Endothelial cell of umbilical vein (primary cell): ENCODE measurements at regions not wholly inside any gene's neighbourhood (a gene's known extent, or its start where the extent isn't known, plus 50 kb on each side); places are given as distances from the start of the nearest gene placed in this dataset.

Experiments used
- BruUV-seq: library from RNA; stranded (reverse); fragments of 400-500 nt; replicated peaks from 2 replicates; lab custom pipeline; 2021; lab: Mats Ljungman, UMichigan
- CTCF ChIA-PET: fragments of 300-600, 350-600 bp; sonication (Branson Sonifier 250); formaldehyde crosslinking; loops from one replicate; lab custom pipeline; 2021; ENCODE audit warnings: antibody characterized with exemption, inconsistent platforms; lab: Charles Lee
- POLR2A ChIA-PET: fragments of 300-600, 350-600 bp; sonication (Branson Sonifier 250); formaldehyde crosslinking; loops from one replicate; lab custom pipeline; 2021; ENCODE audit warnings: antibody characterized with exemption, inconsistent platforms; lab: Charles Lee
- DNase-seq: peaks from one replicate; pipeline ENCODE4 v3.0.0-alpha.2; 2011; ENCODE audit warnings: low read depth, low spot score
- FAIRE-seq: peaks from 2 replicates; lab custom pipeline; 2011; peaks lifted over from hg19 to GRCh38; lab: Jason Lieb, UNC
- H2AFZ ChIP-seq: 2 replicates; pipeline ENCODE4 v1.6.0; 2012; ENCODE audit warnings: low read depth, low read length, control low read depth, inconsistent platforms
- H3K27ac ChIP-seq: 2 replicates; pipeline ENCODE4 v1.5.1; 2011; ENCODE audit warnings: low read depth, mild to moderate bottlenecking, control low read depth, low read length, moderate library complexity; ENCODE audit not compliant: insufficient read depth
- H3K27me3 ChIP-seq, 2 experiments: 2 replicates each; pipeline versions ENCODE4 v1.6.0 to v1.6.1; 2011; ENCODE audit warnings: low read length in 2 of 2, mixed read lengths in 1 of 2; ENCODE audit not compliant: control insufficient read depth in 2 of 2, insufficient read depth in 2 of 2
- H3K36me3 ChIP-seq, 2 experiments: 2 replicates in 1 of 2; 3 replicates in 1 of 2; pipeline ENCODE4 v1.5.1; 2011; ENCODE audit warnings: low read length in 2 of 2, mild to moderate bottlenecking in 1 of 2, moderate library complexity in 1 of 2; ENCODE audit not compliant: control insufficient read depth in 2 of 2, insufficient read depth in 2 of 2; ENCODE audit errors: extremely low read depth in 1 of 2
- H3K4me1 ChIP-seq: 3 replicates; pipeline ENCODE4 v1.5.1; 2011; ENCODE audit warnings: mild to moderate bottlenecking, low read length; ENCODE audit not compliant: control insufficient read depth, insufficient read depth; ENCODE audit errors: extremely low read depth
- H3K4me2 ChIP-seq: 2 replicates; pipeline ENCODE4 v1.6.1; 2011; ENCODE audit warnings: low read length, control low read depth, mixed read lengths; ENCODE audit not compliant: insufficient read depth
- H3K4me3 ChIP-seq, 3 experiments: fragments of 200-600 bp in 1 of 3; sonication (generic), shearing (Covaris generic) in 1 of 3; replicated peaks in 1 of 3; 2 replicates each; pipeline ENCODE4 v1.5.1; 2011 to 2016; ENCODE audit warnings: control low read depth in 3 of 3, low read length in 3 of 3, mild to moderate bottlenecking in 2 of 3, inconsistent platforms in 1 of 3, low read depth in 1 of 3, moderate library complexity in 1 of 3; ENCODE audit not compliant: insufficient read depth in 1 of 3
- H3K79me2 ChIP-seq: 2 replicates; pipeline ENCODE4 v1.6.0; 2012; ENCODE audit warnings: low read length, inconsistent platforms; ENCODE audit not compliant: control insufficient read depth, insufficient read depth
- H3K9ac ChIP-seq: replicated peaks from 2 replicates; pipeline ENCODE3; 2011; ENCODE audit warnings: low read length, control low read depth; ENCODE audit not compliant: insufficient read depth; ENCODE audit errors: extremely low read depth
- H3K9me1 ChIP-seq: replicated peaks from 3 replicates; pipeline ENCODE4 v1.6.0; 2011; ENCODE audit warnings: mild to moderate bottlenecking, low read length; ENCODE audit not compliant: control insufficient read depth, insufficient read depth; ENCODE audit errors: extremely low read depth
- H3K9me3 ChIP-seq: replicated peaks from 2 replicates; pipeline ENCODE4 v1.5.1; 2012; ENCODE audit warnings: low read length, inconsistent platforms; ENCODE audit not compliant: control insufficient read depth, insufficient read depth
- H4K20me1 ChIP-seq: replicated peaks from 2 replicates; pipeline ENCODE3; 2011; ENCODE audit warnings: mild to moderate bottlenecking, low read length; ENCODE audit not compliant: control insufficient read depth, insufficient read depth; ENCODE audit errors: extremely low read depth
- CTCF ChIP-seq, 2 donors: IDR thresholded peaks; 1 replicate in 1 of 2; 2 replicates in 1 of 2; pipeline ENCODE4 v1.5.1; 2011; ENCODE audit warnings: low read length in 2 of 2, mild to moderate bottlenecking in 2 of 2, moderate library complexity in 2 of 2, control low read depth in 1 of 2, inconsistent platforms in 1 of 2, low read depth in 1 of 2; ENCODE audit not compliant: insufficient read depth in 1 of 2; ENCODE audit errors: extremely low read depth in 1 of 2
- EZH2 ChIP-seq: IDR thresholded peaks from 2 replicates; pipeline ENCODE4 v1.6.1; 2012; ENCODE audit warnings: borderline replicate concordance, low read depth, mild to moderate bottlenecking, moderate library complexity, low read length, inconsistent platforms; ENCODE audit not compliant: severe bottlenecking
- FOS ChIP-seq: IDR thresholded peaks from 2 replicates; pipeline ENCODE4 v1.6.1; 2011; ENCODE audit warnings: mild to moderate bottlenecking, low read length, moderate library complexity, borderline replicate concordance; ENCODE audit not compliant: insufficient read depth
- GATA2 ChIP-seq: IDR thresholded peaks from 2 replicates; pipeline ENCODE4 v1.7.0; 2011; ENCODE audit warnings: low read depth, mild to moderate bottlenecking, moderate library complexity, mixed read lengths, low read length; ENCODE audit not compliant: insufficient read length, insufficient read depth
- JUN ChIP-seq: IDR thresholded peaks from 2 replicates; pipeline ENCODE4 v1.6.1; 2011; ENCODE audit warnings: borderline replicate concordance, low read depth; ENCODE audit not compliant: insufficient read length, insufficient read depth
- MAX ChIP-seq: IDR thresholded peaks from 2 replicates; pipeline ENCODE4 v1.6.1; 2011; ENCODE audit not compliant: insufficient read depth, insufficient read length
- MYC ChIP-seq: IDR thresholded peaks from one replicate; pipeline ENCODE4 v1.6.1; 2011; ENCODE audit warnings: mild to moderate bottlenecking, low read depth, low read length
- POLR2A ChIP-seq: IDR thresholded peaks from 2 replicates; pipeline ENCODE4 v1.6.1; 2012; ENCODE audit warnings: low read depth, mild to moderate bottlenecking, control low read depth, low read length
- POLR2AphosphoS5 ChIP-seq: IDR thresholded peaks from 2 replicates; pipeline ENCODE4 v1.6.1; 2012; ENCODE audit warnings: low read depth, mild to moderate bottlenecking, control low read depth, low read length, moderate library complexity; ENCODE audit not compliant: insufficient read depth
- dilution Hi-C: fragments of 300-500 bp; cut with MboI; formaldehyde crosslinking; loops from one replicate; pipeline ENCODE4 v1.15.0; 2019; ENCODE audit warnings: low sequenced_read_pairs; ENCODE audit not compliant: extremely low pct_ligation_motif_present
- intact Hi-C: fragments of 100-400 bp; cut with micrococcal nuclease; formaldehyde crosslinking; loops from one replicate; pipeline ENCODE4 v1.10.0; 2022

GRCh38 chr11:26035696-26036095, 296.2 kb upstream of the ANO3 start:
- ChIA-PET CTCF (no interaction called here), POLR2A (no interaction called here)
- dilution Hi-C loops = no loop called here
- intact Hi-C loops = no loop called here
- TF ChIP-seq CTCF (IDR thresholded peaks at IDR 0.05; ENCODE audit: extremely low read depth in 1 of 2, insufficient read depth in 1 of 2, low read depth in 1 of 2, low read length in 2 of 2) (no peak), MYC (no peak), EZH2 (no peak)
- H3K9ac ChIP-seq = no peak overlapping the region
- H3K36me3 ChIP-seq = no peaks in the 10 kb centered on the region
- H3K4me1 ChIP-seq = no peaks in the 10 kb centered on the region
- no peaks in the 10 kb centered on the region for H3K9me1 ChIP-seq
- H4K20me1 ChIP-seq = no peaks in the 10 kb centered on the region
- H3K27me3 ChIP-seq = no peaks in the 10 kb centered on the region
- H2AFZ ChIP-seq = no peak overlapping the region
- H3K9me3 ChIP-seq = no peaks in the 10 kb centered on the region
- FAIRE-seq (no peak), DNase-seq (no peak)
- no peak overlapping the region for H3K4me3 ChIP-seq
- H3K4me2 ChIP-seq = no peak overlapping the region
- BruUV-seq = no TSS peak
- H3K79me2 ChIP-seq = no peaks in the 10 kb centered on the region
- no peak overlapping the region for H3K27ac ChIP-seq

- H3K4me2 ChIP-seq = no peak overlapping the region
- H3K79me2 ChIP-seq = no peaks in the 10 kb centered on the region
- H3K4me1 ChIP-seq = no peaks in the 10 kb centered on the region
- DNase-seq (no peak), FAIRE-seq (no peak)
- H3K9me1 ChIP-seq = no peaks in the 10 kb centered on the region
- no TSS peak for BruUV-seq
- POLR2A ChIA-PET = no interaction called here
- dilution Hi-C loops (no loop called here), intact Hi-C loops (no loop called here)
- H3K27me3 ChIP-seq = no peaks in the 10 kb centered on the region
- H3K36me3 ChIP-seq = no peaks in the 10 kb centered on the region
- no peak for TF ChIP-seq MAX
- TF ChIP-seq JUN = no peak
- no peak for TF ChIP-seq FOS
- TF ChIP-seq GATA2 = no peak
- no peak for TF ChIP-seq CTCF (IDR thresholded peaks at IDR 0.05; ENCODE audit: extremely low read depth in 1 of 2, insufficient read depth in 1 of 2, low read depth in 1 of 2, low read length in 2 of 2)
- no peak for TF ChIP-seq EZH2
- no peak for TF ChIP-seq MYC
- no peak for TF ChIP-seq POLR2A
- TF ChIP-seq POLR2AphosphoS5 = no peak
- CTCF ChIA-PET = interaction anchor here (1.1 kb wide), 1 partner anchor 10 kb away, joined by 3 read pairs; no protein-coding TSS in a partner anchor
- H3K9me3 ChIP-seq = no peaks in the 10 kb centered on the region
- no peak overlapping the region for H3K9ac ChIP-seq
- H3K27ac ChIP-seq = no peak overlapping the region
- H2AFZ ChIP-seq = no peak overlapping the region
- no peak overlapping the region for H3K4me3 ChIP-seq
- no peaks in the 10 kb centered on the region for H4K20me1 ChIP-seq
These were observed 294.2 kb upstream of the ANO3 start for GRCh38 chr11:26037716-26038115.
